Keratinocyte (primary cell): ENCODE measurements at regions not wholly inside any gene's neighbourhood (a gene's known extent, or its start where the extent isn't known, plus 50 kb on each side); places are given as distances from the start of the nearest gene placed in this dataset.

Experiments used
- EZH2 ChIP-seq: IDR thresholded peaks from one replicate; pipeline ENCODE4 v1.6.1; 2012; ENCODE audit warnings: inconsistent platforms, mild to moderate bottlenecking, low read length, moderate library complexity
- TF ChIP-seq, protein P1 (sequence below), 3 experiments: IDR thresholded peaks in 1 of 3; conservative IDR thresholded peaks in 1 of 3; optimal IDR thresholded peaks in 1 of 3; 2 replicates in 2 of 3; 3 replicates in 1 of 3; pipeline versions ENCODE3 to v1.5.1; 2011; ENCODE audit warnings: low read length in 3 of 3, mild to moderate bottlenecking in 3 of 3, moderate library complexity in 2 of 3, control low read depth in 1 of 3, inconsistent platforms in 1 of 3; ENCODE audit not compliant: insufficient read depth in 2 of 3; ENCODE audit errors: extremely low read depth in 1 of 3

DNA sequence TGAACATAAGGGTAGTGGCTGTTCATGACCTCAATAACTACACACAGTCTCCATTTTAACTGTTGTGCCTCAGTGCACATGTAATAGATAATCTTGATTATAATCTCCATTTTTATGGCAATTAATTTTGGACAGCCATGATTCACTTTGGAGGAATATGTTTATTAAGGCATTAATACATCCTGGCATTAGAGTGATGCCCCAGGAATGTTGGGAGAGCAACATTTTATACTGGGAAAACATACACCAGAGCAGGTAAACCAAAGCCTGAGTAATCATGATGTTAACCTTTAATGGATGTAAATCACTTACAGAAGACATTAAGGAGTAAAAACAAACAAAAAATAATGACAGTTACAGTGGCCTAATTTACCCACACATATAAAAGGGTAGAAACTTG, 886.3 kb upstream of the RAG2 start:
- TF ChIP-seq, protein P1, sequence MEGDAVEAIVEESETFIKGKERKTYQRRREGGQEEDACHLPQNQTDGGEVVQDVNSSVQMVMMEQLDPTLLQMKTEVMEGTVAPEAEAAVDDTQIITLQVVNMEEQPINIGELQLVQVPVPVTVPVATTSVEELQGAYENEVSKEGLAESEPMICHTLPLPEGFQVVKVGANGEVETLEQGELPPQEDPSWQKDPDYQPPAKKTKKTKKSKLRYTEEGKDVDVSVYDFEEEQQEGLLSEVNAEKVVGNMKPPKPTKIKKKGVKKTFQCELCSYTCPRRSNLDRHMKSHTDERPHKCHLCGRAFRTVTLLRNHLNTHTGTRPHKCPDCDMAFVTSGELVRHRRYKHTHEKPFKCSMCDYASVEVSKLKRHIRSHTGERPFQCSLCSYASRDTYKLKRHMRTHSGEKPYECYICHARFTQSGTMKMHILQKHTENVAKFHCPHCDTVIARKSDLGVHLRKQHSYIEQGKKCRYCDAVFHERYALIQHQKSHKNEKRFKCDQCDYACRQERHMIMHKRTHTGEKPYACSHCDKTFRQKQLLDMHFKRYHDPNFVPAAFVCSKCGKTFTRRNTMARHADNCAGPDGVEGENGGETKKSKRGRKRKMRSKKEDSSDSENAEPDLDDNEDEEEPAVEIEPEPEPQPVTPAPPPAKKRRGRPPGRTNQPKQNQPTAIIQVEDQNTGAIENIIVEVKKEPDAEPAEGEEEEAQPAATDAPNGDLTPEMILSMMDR (optimal IDR thresholded peaks at IDR 0.05 in 1 of 3, IDR thresholded peaks at IDR 0.05 in 1 of 3, conservative IDR thresholded peaks at IDR 0.05 in 1 of 3; ENCODE audit: extremely low read depth in 1 of 3, insufficient read depth in 2 of 3, low read length in 3 of 3) = no peak
- TF ChIP-seq EZH2 = no peak
